ENCODE measurements at regions not wholly inside any gene's neighbourhood (a gene's known extent, or its start where the extent isn't known, plus 50 kb on each side); places are given as distances from the start of the nearest gene placed in this dataset.

GRCh38 chr3:68151359-68151758, 496.9 kb upstream of the SUCLG2 start:
- no peak for TF ChIP-seq CTCF (IDR thresholded peaks at IDR 0.05; ENCODE audit: borderline replicate concordance, extremely low read depth, low read length, poor library complexity, severe bottlenecking)
- TF ChIP-seq EZH2 (IDR thresholded peaks at IDR 0.05; ENCODE audit: borderline replicate concordance, low read depth, low read length, severe bottlenecking) = no peak

All from DND-41 (cell line).